GM23338 (cell line): ENCODE measurements at regions not wholly inside any gene's neighbourhood (a gene's known extent, or its start where the extent isn't known, plus 50 kb on each side); places are given as distances from the start of the nearest gene placed in this dataset.
"Not testable (repeated sequence)": the region's sequence is repeated elsewhere in the genome, so short reads cannot be mapped to it uniquely, and the experiment has no call there.

Experiments used
- ATAC-seq: fragments of 200-7000 bp; cut with Tn5 transposase; 3 replicates; pipeline ENCODE4 v1.9.1; 2020
- DNase-seq: peaks from one replicate; pipeline ENCODE4 v3.0.0-alpha.2; 2015; ENCODE audit warnings: low spot score
- H2AFZ ChIP-seq: fragments of 200-600 bp; sonication (generic); 2 replicates; pipeline ENCODE4 v1.8.0; 2016; ENCODE audit warnings: antibody characterized with exemption, mild to moderate bottlenecking, moderate library complexity
- H3F3A ChIP-seq: fragments of 200-600 bp; sonication (generic); replicated peaks from 2 replicates; pipeline ENCODE4 v1.8.0; 2017; ENCODE audit warnings: antibody characterized with exemption, mixed run types, low read depth
- H3K27ac ChIP-seq: fragments of 200-600 bp; sonication (generic); 2 replicates; pipeline ENCODE4 v1.6.1; 2016; ENCODE audit warnings: low read depth
- H3K27me3 ChIP-seq: fragments of 200-600 bp; sonication (generic); 2 replicates; pipeline ENCODE4 v1.8.0; 2016; ENCODE audit warnings: mild to moderate bottlenecking, mixed run types, moderate library complexity; ENCODE audit not compliant: insufficient read depth
- H3K36me3 ChIP-seq: fragments of 200-600 bp; sonication (generic); 2 replicates; pipeline ENCODE4 v1.8.0; 2016; ENCODE audit warnings: mild to moderate bottlenecking; ENCODE audit not compliant: insufficient read depth
- H3K4me1 ChIP-seq: fragments of 200-600 bp; sonication (generic); 2 replicates; pipeline ENCODE4 v1.8.0; 2016; ENCODE audit warnings: mild to moderate bottlenecking, moderate library complexity; ENCODE audit not compliant: insufficient read depth
- H3K4me2 ChIP-seq: fragments of 200-600 bp; sonication (generic); 2 replicates; pipeline ENCODE4 v1.7.1; 2017; ENCODE audit warnings: mixed run types
- H3K4me3 ChIP-seq: fragments of 200-600 bp; sonication (generic); 2 replicates; pipeline ENCODE4 v1.6.1; 2016; ENCODE audit warnings: mixed run types
- H3K79me2 ChIP-seq: fragments of 200-600 bp; sonication (generic); replicated peaks from 2 replicates; pipeline ENCODE4 v1.8.0; 2017; ENCODE audit warnings: mild to moderate bottlenecking; ENCODE audit not compliant: insufficient read depth
- H3K9me2 ChIP-seq: fragments of 200-600 bp; sonication (generic); 2 replicates; pipeline ENCODE4 v1.8.0; 2017; ENCODE audit not compliant: insufficient read depth
- H4K20me1 ChIP-seq: fragments of 200-600 bp; sonication (generic); replicated peaks from 2 replicates; pipeline ENCODE4 v1.8.0; 2017; ENCODE audit warnings: mild to moderate bottlenecking; ENCODE audit not compliant: insufficient read depth
- H3K27ac Mint-ChIP-seq: 2 replicates; pipeline ENCODE4 v1.8.0; 2020; ENCODE audit warnings: inconsistent platforms, mild to moderate bottlenecking, moderate library complexity, mixed read lengths
- H3K27me3 Mint-ChIP-seq: 3 replicates; pipeline ENCODE4 v1.8.0; 2022; ENCODE audit warnings: low read depth, mild to moderate bottlenecking, moderate library complexity, mixed read lengths, inconsistent platforms; ENCODE audit not compliant: insufficient read depth, poor library complexity
- H3K36me3 Mint-ChIP-seq: 3 replicates; pipeline ENCODE4 v1.8.0; 2021; ENCODE audit warnings: low read depth, mild to moderate bottlenecking, inconsistent platforms, moderate library complexity, mixed read lengths
- H3K4me1 Mint-ChIP-seq: 3 replicates; pipeline ENCODE4 v1.8.0; 2020; ENCODE audit warnings: mild to moderate bottlenecking, inconsistent platforms, mixed read lengths
- H3K4me3 Mint-ChIP-seq: 3 replicates; pipeline ENCODE4 v1.8.0; 2021; ENCODE audit warnings: moderate library complexity, mild to moderate bottlenecking, inconsistent platforms, mixed read lengths
- H3K9me3 Mint-ChIP-seq: 3 replicates; pipeline ENCODE4 v1.8.0; 2020; ENCODE audit warnings: moderate library complexity, mild to moderate bottlenecking, inconsistent platforms, mixed read lengths
- CTCF ChIP-seq, 2 experiments: fragments of 200-600 bp in 1 of 2; sonication (generic) in 1 of 2; conservative IDR thresholded peaks; 2 replicates each; pipeline versions ENCODE4 v1.5.1 to v1.6.1; 2016 to 2017; ENCODE audit warnings: antibody characterized with exemption in 2 of 2, low read depth in 2 of 2, mild to moderate bottlenecking in 2 of 2, moderate library complexity in 1 of 2
- ETS1 ChIP-seq: IDR thresholded peaks from 2 replicates; pipeline ENCODE4 v1.6.1; 2016; ENCODE audit warnings: antibody characterized with exemption
- EZH2 ChIP-seq: fragments of 200-600 bp; sonication (generic); IDR thresholded peaks from one replicate; pipeline ENCODE4 v1.8.0; 2017; ENCODE audit warnings: antibody characterized with exemption, mild to moderate bottlenecking, low read depth; ENCODE audit not compliant: unreplicated experiment
- NANOG ChIP-seq: IDR thresholded peaks from 2 replicates; pipeline ENCODE4 v1.6.1; 2016; ENCODE audit warnings: antibody characterized with exemption, borderline replicate concordance
- ZNF114 ChIP-seq: fragments of 250-450 bp; sonication (Bioruptor Pico); IDR thresholded peaks from 2 replicates; pipeline ENCODE4 v1.5.0; 2020; ENCODE audit warnings: mild to moderate bottlenecking, moderate library complexity
- TF ChIP-seq, protein P1 (sequence below): fragments of 250-450 bp; sonication (Bioruptor Pico); IDR thresholded peaks from 2 replicates; pipeline ENCODE4 v1.5.0; 2020; ENCODE audit warnings: mild to moderate bottlenecking, moderate library complexity

GRCh38 chr20:48490341-48490740 is 337.5 kb downstream of the PREX1 start:
- H3K79me2 ChIP-seq, H3K36me3 Mint-ChIP-seq, H3K4me3 Mint-ChIP-seq, H3K4me1 ChIP-seq, H3K27ac Mint-ChIP-seq, DNase-seq, H3K27ac ChIP-seq, H3K27me3 ChIP-seq, H3F3A ChIP-seq, H3K36me3 ChIP-seq, H4K20me1 ChIP-seq, H3K9me3 Mint-ChIP-seq, ATAC-seq, H3K4me3 ChIP-seq, H3K4me1 Mint-ChIP-seq, H3K4me2 ChIP-seq, H3K27me3 Mint-ChIP-seq, H2AFZ ChIP-seq, H3K9me2 ChIP-seq: not testable (repeated sequence)

- Histone ChIP-seq H3K4me3 (no peak overlapping the region), H3K27ac (no peak overlapping the region), H3K79me2 (no peaks in the 10 kb centered on the region), H4K20me1 (no peaks in the 10 kb centered on the region), H3K4me2 (no peak overlapping the region), H3K4me1 (no peaks in the 10 kb centered on the region), H3K36me3 (no peaks in the 10 kb centered on the region), H3K27me3 (no peaks in the 10 kb centered on the region), H3F3A (no peaks in the 10 kb centered on the region), H3K9me2 (no peaks in the 10 kb centered on the region), H2AFZ (no peak overlapping the region)
- DNase-seq (no peak), ATAC-seq (no peak)
- TF ChIP-seq, protein P1, sequence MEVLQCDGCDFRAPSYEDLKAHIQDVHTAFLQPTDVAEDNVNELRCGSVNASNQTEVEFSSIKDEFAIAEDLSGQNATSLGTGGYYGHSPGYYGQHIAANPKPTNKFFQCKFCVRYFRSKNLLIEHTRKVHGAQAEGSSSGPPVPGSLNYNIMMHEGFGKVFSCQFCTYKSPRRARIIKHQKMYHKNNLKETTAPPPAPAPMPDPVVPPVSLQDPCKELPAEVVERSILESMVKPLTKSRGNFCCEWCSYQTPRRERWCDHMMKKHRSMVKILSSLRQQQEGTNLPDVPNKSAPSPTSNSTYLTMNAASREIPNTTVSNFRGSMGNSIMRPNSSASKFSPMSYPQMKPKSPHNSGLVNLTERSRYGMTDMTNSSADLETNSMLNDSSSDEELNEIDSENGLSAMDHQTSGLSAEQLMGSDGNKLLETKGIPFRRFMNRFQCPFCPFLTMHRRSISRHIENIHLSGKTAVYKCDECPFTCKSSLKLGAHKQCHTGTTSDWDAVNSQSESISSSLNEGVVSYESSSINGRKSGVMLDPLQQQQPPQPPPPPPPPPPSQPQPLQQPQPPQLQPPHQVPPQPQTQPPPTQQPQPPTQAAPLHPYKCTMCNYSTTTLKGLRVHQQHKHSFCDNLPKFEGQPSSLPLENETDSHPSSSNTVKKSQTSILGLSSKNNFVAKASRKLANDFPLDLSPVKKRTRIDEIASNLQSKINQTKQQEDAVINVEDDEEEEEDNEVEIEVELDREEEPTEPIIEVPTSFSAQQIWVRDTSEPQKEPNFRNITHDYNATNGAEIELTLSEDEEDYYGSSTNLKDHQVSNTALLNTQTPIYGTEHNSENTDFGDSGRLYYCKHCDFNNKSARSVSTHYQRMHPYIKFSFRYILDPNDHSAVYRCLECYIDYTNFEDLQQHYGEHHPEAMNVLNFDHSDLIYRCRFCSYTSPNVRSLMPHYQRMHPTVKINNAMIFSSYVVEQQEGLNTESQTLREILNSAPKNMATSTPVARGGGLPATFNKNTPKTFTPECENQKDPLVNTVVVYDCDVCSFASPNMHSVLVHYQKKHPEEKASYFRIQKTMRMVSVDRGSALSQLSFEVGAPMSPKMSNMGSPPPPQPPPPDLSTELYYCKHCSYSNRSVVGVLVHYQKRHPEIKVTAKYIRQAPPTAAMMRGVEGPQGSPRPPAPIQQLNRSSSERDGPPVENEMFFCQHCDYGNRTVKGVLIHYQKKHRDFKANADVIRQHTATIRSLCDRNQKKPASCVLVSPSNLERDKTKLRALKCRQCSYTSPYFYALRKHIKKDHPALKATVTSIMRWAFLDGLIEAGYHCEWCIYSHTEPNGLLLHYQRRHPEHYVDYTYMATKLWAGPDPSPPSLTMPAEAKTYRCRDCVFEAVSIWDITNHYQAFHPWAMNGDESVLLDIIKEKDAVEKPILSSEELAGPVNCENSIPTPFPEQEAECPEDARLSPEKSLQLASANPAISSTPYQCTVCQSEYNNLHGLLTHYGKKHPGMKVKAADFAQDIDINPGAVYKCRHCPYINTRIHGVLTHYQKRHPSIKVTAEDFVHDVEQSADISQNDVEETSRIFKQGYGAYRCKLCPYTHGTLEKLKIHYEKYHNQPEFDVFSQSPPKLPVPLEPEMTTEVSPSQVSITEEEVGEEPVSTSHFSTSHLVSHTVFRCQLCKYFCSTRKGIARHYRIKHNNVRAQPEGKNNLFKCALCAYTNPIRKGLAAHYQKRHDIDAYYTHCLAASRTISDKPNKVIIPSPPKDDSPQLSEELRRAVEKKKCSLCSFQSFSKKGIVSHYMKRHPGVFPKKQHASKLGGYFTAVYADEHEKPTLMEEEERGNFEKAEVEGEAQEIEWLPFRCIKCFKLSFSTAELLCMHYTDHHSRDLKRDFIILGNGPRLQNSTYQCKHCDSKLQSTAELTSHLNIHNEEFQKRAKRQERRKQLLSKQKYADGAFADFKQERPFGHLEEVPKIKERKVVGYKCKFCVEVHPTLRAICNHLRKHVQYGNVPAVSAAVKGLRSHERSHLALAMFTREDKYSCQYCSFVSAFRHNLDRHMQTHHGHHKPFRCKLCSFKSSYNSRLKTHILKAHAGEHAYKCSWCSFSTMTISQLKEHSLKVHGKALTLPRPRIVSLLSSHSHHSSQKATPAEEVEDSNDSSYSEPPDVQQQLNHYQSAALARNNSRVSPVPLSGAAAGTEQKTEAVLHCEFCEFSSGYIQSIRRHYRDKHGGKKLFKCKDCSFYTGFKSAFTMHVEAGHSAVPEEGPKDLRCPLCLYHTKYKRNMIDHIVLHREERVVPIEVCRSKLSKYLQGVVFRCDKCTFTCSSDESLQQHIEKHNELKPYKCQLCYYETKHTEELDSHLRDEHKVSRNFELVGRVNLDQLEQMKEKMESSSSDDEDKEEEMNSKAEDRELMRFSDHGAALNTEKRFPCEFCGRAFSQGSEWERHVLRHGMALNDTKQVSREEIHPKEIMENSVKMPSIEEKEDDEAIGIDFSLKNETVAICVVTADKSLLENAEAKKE (CRISPR knock-in tag): no peak
- no peak for TF ChIP-seq CTCF (conservative IDR thresholded peaks at IDR 0.05; ENCODE audit: low read depth in 2 of 2)
- no peak for TF ChIP-seq EZH2
- TF ChIP-seq ETS1: no peak
- no peak for TF ChIP-seq NANOG
- no peak for TF ChIP-seq ZNF114 (CRISPR knock-in tag)
- Mint-ChIP-seq H3K4me1 (peaks cover 7% of the 10 kb centered on the region), H3K9me3 (no peaks in the 10 kb centered on the region), H3K36me3 (no peaks in the 10 kb centered on the region), H3K27me3 (peaks cover 2% of the 10 kb centered on the region), H3K4me3 (no peak overlapping the region), H3K27ac (no peak overlapping the region)
These were observed 338.1 kb downstream of the PREX1 start for GRCh38 chr20:48489656-48490055.
